GM12878 (cell line): ENCODE measurements at regions not wholly inside any gene's neighbourhood (a gene's known extent, or its start where the extent isn't known, plus 50 kb on each side); places are given as distances from the start of the nearest gene placed in this dataset.

Experiments
- ATAC-seq: fragments of 200-7000 bp; cut with Tn5 transposase; 3 replicates; pipeline ENCODE4 v1.9.1; 2020; ENCODE audit warnings: mild to moderate bottlenecking, moderate library complexity
- BruUV-seq: library from RNA; stranded (reverse); fragments of 400-500 nt; replicated peaks from 2 replicates; lab custom pipeline; 2021; lab: Mats Ljungman, UMichigan
- CTCF ChIA-PET: fragments of 300-600 bp; sonication (Branson Sonifier 250); formaldehyde crosslinking; extraction: SDS; loops from one replicate; lab custom pipeline; 2021; ENCODE audit warnings: inconsistent platforms; lab: Yijun Ruan, JAX
- POLR2A ChIA-PET: fragments of 350-600 bp; formaldehyde crosslinking; extraction: SDS; loops from one replicate; lab custom pipeline; 2021; ENCODE audit warnings: inconsistent platforms; lab: Charles Lee
- RAD21 ChIA-PET: fragments of 300-600 bp; sonication (Branson Sonifier 250); formaldehyde crosslinking; loops from one replicate; lab custom pipeline; 2023; ENCODE audit warnings: antibody characterized with exemption; ENCODE audit not compliant: unreplicated experiment; lab: Charles Lee
- SMC1A ChIA-PET: fragments of 300-600 bp; sonication (Branson Sonifier 250); formaldehyde crosslinking; loops from one replicate; lab custom pipeline; 2023; ENCODE audit not compliant: unreplicated experiment, uncharacterized antibody; lab: Charles Lee
- DNase-seq: peaks from one replicate; pipeline ENCODE4 v3.0.0-alpha.2; 2011; ENCODE audit warnings: low read depth, low spot score
- FAIRE-seq: peaks from 3 replicates; lab custom pipeline; 2011; peaks lifted over from hg19 to GRCh38; lab: Jason Lieb, UNC
- H2AFZ ChIP-seq: 2 replicates; pipeline ENCODE4 v1.6.0; 2011; ENCODE audit warnings: low read depth, low read length, control low read depth; ENCODE audit not compliant: control insufficient read depth
- H3K27ac ChIP-seq: 2 replicates; pipeline ENCODE4 v1.5.1; 2011; ENCODE audit warnings: control low read depth; ENCODE audit not compliant: control insufficient read depth, insufficient read depth
- H3K27me3 ChIP-seq, 2 experiments: replicated peaks in 1 of 2; 2 replicates each; pipeline versions ENCODE4 v1.6.0 to v1.6.1; 2011; ENCODE audit warnings: low read length in 1 of 2; ENCODE audit not compliant: control insufficient read depth in 2 of 2, insufficient read depth in 2 of 2
- H3K36me3 ChIP-seq, 2 experiments: 2 replicates each; pipeline ENCODE4 v1.5.1; 2011; ENCODE audit warnings: low read length in 1 of 2; ENCODE audit not compliant: control insufficient read depth in 2 of 2, insufficient read depth in 2 of 2
- H3K4me1 ChIP-seq: 2 replicates; pipeline ENCODE4 v1.6.1; 2011; ENCODE audit warnings: mild to moderate bottlenecking, low read length, moderate library complexity, mixed read lengths; ENCODE audit not compliant: control insufficient read depth, insufficient read depth
- H3K4me2 ChIP-seq: 2 replicates; pipeline ENCODE4 v1.6.0; 2011; ENCODE audit warnings: control low read depth; ENCODE audit not compliant: control insufficient read depth, insufficient read depth
- H3K4me3 ChIP-seq: fragments of 200-600 bp; sonication (generic); 2 replicates; pipeline ENCODE4 v1.5.1; 2016
- H3K79me2 ChIP-seq: 2 replicates; pipeline ENCODE4 v1.6.0; 2011; ENCODE audit warnings: low read length; ENCODE audit not compliant: control insufficient read depth, insufficient read depth
- H3K9ac ChIP-seq: 2 replicates; pipeline ENCODE4 v1.8.0; 2011; ENCODE audit warnings: low read length, control low read depth, mixed read lengths; ENCODE audit not compliant: control insufficient read depth, insufficient read depth
- H3K9me3 ChIP-seq: replicated peaks from 3 replicates; pipeline ENCODE4 v1.5.1; 2011; ENCODE audit warnings: mild to moderate bottlenecking, low read length; ENCODE audit not compliant: control insufficient read depth, insufficient read depth
- H4K20me1 ChIP-seq: 2 replicates; pipeline ENCODE4 v1.6.0; 2011; ENCODE audit not compliant: control insufficient read depth, insufficient read depth
- CHD4 ChIP-seq: fragments of 200-600 bp; sonication (generic); IDR thresholded peaks from 2 replicates; pipeline ENCODE4 v1.6.1; 2016; ENCODE audit warnings: mild to moderate bottlenecking
- CREM ChIP-seq: IDR thresholded peaks from 2 replicates; pipeline ENCODE4 v1.6.1; 2014; ENCODE audit warnings: antibody characterized with exemption, low read depth
- EP300 ChIP-seq, 2 experiments: fragments of 150-350 bp in 1 of 2; IDR thresholded peaks; 2 replicates each; pipeline ENCODE4 v1.6.1; 2011 to 2012; ENCODE audit warnings: low read depth in 2 of 2, low read length in 2 of 2, borderline replicate concordance in 1 of 2, improper control_type of control experiment in 1 of 2, inconsistent platforms in 1 of 2; ENCODE audit not compliant: control insufficient read depth in 1 of 2
- HDAC2 ChIP-seq: fragments of 200-600 bp; sonication (generic); IDR thresholded peaks from 2 replicates; pipeline ENCODE4 v1.6.1; 2017
- IKZF2 ChIP-seq, 2 experiments: fragments of 450-650 bp; IDR thresholded peaks; 2 replicates each; pipeline ENCODE4 v1.6.1; 2017; ENCODE audit warnings: mild to moderate bottlenecking in 2 of 2, moderate library complexity in 2 of 2
- MEF2B ChIP-seq: fragments of 450-650 bp; IDR thresholded peaks from 2 replicates; pipeline ENCODE4 v1.6.1; 2018; ENCODE audit warnings: mild to moderate bottlenecking, moderate library complexity; ENCODE audit not compliant: partially characterized antibody, poor library complexity, severe bottlenecking
- NFIC ChIP-seq: IDR thresholded peaks from 2 replicates; pipeline ENCODE4 v1.6.1; 2012; ENCODE audit warnings: low read depth, mild to moderate bottlenecking, inconsistent platforms, low read length, moderate library complexity
- NR2C1 ChIP-seq: fragments of 450-650 bp; IDR thresholded peaks from 2 replicates; pipeline ENCODE4 v1.6.1; 2017; ENCODE audit warnings: antibody characterized with exemption, mild to moderate bottlenecking, moderate library complexity
- USF2 ChIP-seq: IDR thresholded peaks from 2 replicates; pipeline ENCODE4 v1.6.1; 2011; ENCODE audit warnings: low read depth, low read length, improper control_type of control experiment, borderline replicate concordance
- ZNF207 ChIP-seq: fragments of 450-650 bp; IDR thresholded peaks from 2 replicates; pipeline ENCODE4 v1.6.1; 2014; ENCODE audit warnings: antibody characterized with exemption, mild to moderate bottlenecking, borderline replicate concordance
- WGBS: methylation state at CpG from one replicate; pipeline ENCODE4 v1.1.6; 2016; ENCODE audit warnings: low lambda C conversion rate; ENCODE audit not compliant: insufficient replicate concordance, insufficient coverage; ENCODE audit errors: missing lambda C conversion rate; 5-methylcytosine and 5-hydroxymethylcytosine counted together
- in situ Hi-C: fragments of 300-500 bp; cut with MboI; formaldehyde crosslinking; loops from 9 replicates; pipeline ENCODE4 v1.14.3; 2018; ENCODE audit warnings: mixed read lengths
- intact Hi-C: fragments of 100-400 bp; cut with micrococcal nuclease; formaldehyde crosslinking; loops from one replicate; pipeline ENCODE4 v1.14.2; 2022; ENCODE audit not compliant: unreplicated experiment
- TF ChIP-seq, protein P1 (sequence below): IDR thresholded peaks from 2 replicates; pipeline ENCODE4 v1.6.1; 2011; ENCODE audit warnings: low read depth, mild to moderate bottlenecking, low read length, moderate library complexity, borderline replicate concordance; ENCODE audit errors: extremely low read depth

DNA sequence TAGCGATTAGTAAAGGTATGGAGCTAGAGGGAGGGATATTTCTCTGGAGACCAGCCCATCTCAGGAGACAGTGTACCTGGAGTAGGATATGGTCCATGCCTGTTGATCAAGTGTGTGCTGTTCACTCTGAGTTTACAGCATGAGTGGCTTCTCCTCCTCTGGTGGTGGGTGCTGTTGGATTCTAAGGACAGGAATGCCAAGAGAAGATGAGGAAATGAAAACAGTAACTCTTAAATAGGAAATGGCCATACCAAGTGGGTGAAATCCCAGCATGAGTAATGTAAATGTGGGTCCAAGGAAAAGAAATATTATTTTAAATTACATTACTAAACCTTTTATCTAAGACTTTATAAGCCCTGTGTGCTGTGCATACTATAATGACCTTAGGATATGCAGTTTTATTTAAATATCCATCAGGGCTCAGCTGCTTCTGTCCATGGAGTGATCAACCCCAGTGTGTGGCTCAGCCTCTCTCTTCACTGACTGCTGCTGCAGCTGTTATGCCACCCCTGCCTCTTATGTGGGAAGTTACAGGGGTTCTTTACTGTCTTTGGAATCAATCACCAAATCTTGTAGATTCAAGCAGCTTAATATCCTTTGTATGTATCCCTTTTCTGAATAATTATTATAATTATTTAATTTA is 54.3 kb downstream of the FAT3 start:
- no peak for FAIRE-seq
- no peak overlapping the region for H3K4me2 ChIP-seq
- H3K9me3 ChIP-seq = no peaks in the 10 kb centered on the region
- H3K4me1 ChIP-seq = no peaks in the 10 kb centered on the region
- SMC1A ChIA-PET = no interaction called here
- RAD21 ChIA-PET = no interaction called here
- no peak overlapping the region for H3K9ac ChIP-seq
- no peak for DNase-seq
- H3K36me3 ChIP-seq = no peaks in the 10 kb centered on the region
- intact Hi-C loops = no loop called here
- WGBS = 41% methylated on average over 1 of the region's 1 CpG
- no peaks in the 10 kb centered on the region for H3K79me2 ChIP-seq
- no peak overlapping the region for H2AFZ ChIP-seq
- POLR2A ChIA-PET = no interaction called here
- no peak for ATAC-seq
- no peaks in the 10 kb centered on the region for H4K20me1 ChIP-seq
- no peak for TF ChIP-seq HDAC2
- TF ChIP-seq NFIC = no peak
- no peak for TF ChIP-seq CREM
- TF ChIP-seq, protein P1, sequence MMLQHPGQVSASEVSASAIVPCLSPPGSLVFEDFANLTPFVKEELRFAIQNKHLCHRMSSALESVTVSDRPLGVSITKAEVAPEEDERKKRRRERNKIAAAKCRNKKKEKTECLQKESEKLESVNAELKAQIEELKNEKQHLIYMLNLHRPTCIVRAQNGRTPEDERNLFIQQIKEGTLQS = no peak
- TF ChIP-seq NR2C1 = no peak
- no peak for TF ChIP-seq MEF2B
- TF ChIP-seq, all 136 proteins: peak for 0
- no TSS peak for BruUV-seq
- H3K27ac ChIP-seq = no peak overlapping the region
- H3K4me3 ChIP-seq = no peak overlapping the region
- no peaks in the 10 kb centered on the region; a peak in 1 of 4 replicates for H3K27me3 ChIP-seq
- in situ Hi-C loops = no loop called here
- CTCF ChIA-PET = no interaction called here

DNA sequence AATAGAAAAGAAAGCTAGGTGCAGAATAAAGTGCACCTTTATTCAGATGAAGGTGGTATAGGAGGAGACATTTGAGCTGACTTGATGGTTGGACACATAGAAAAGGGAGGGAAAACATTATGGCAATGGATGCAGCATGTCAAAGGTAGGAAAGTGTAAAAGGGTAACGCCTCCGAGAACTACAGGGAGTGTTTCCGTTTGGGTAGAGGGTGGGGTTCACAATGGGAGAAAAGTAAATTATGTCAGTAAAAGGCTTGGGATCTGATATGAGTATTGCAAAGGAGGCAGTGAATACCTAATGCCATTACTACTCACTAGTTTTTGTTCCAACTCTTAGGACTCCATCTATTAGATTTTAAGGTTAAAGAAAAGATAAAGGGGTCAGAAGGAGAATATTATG is 59.5 kb downstream of the FAT3 start:
- WGBS = 65% methylated on average over 3 of the region's 3 CpGs
- H4K20me1 ChIP-seq = no peaks in the 10 kb centered on the region
- no peak overlapping the region for H3K4me2 ChIP-seq
- in situ Hi-C loops (no loop called here), intact Hi-C loops (no loop called here)
- H3K9me3 ChIP-seq = no peaks in the 10 kb centered on the region
- no peaks in the 10 kb centered on the region for H3K36me3 ChIP-seq
- CTCF ChIA-PET = no interaction called here
- H3K79me2 ChIP-seq = no peaks in the 10 kb centered on the region
- DNase-seq = no peak
- SMC1A ChIA-PET = interaction anchor here (0.7 kb wide), 1 partner anchor 669 kb away, joined by 3 read pairs; no protein-coding TSS in a partner anchor
- no TSS peak for BruUV-seq
- no peaks in the 10 kb centered on the region; a peak in 1 of 4 replicates for H3K27me3 ChIP-seq
- no peak overlapping the region for H3K27ac ChIP-seq
- no peak overlapping the region for H3K4me3 ChIP-seq
- H2AFZ ChIP-seq = no peak overlapping the region
- no peak for TF ChIP-seq USF2
- TF ChIP-seq IKZF2 (IDR thresholded peaks at IDR 0.05) = no peak
- TF ChIP-seq ZNF207 = no peak
- TF ChIP-seq NFIC = no peak
- no peak for TF ChIP-seq EP300 (IDR thresholded peaks at IDR 0.05; ENCODE audit: borderline replicate concordance in 1 of 2, control insufficient read depth in 1 of 2, low read depth in 2 of 2, low read length in 2 of 2)
- TF ChIP-seq CHD4 = no peak
- ATAC-seq = no peak
- no peaks in the 10 kb centered on the region for H3K4me1 ChIP-seq
- no peak for FAIRE-seq
- RAD21 ChIA-PET = no interaction called here
- POLR2A ChIA-PET = no interaction called here
- H3K9ac ChIP-seq = no peak overlapping the region
